ENCODE measurements at regions not wholly inside any gene's neighbourhood (a gene's known extent, or its start where the extent isn't known, plus 50 kb on each side); places are given as distances from the start of the nearest gene placed in this dataset.

GRCh38 chr20:47886454-47887041 is 101.3 kb upstream of the SULF2 start:
- TF ChIP-seq CTCF (IDR thresholded peaks at IDR 0.05; ENCODE audit: insufficient read depth, low read length) (no peak), POLR2AphosphoS5 (IDR thresholded peaks at IDR 0.05; ENCODE audit: low read depth) (no peak), REST (IDR thresholded peaks at IDR 0.05; ENCODE audit: insufficient replicate concordance, low read depth) (no peak)
